ENCODE measurements at regions not wholly inside any gene's neighbourhood (a gene's known extent, or its start where the extent isn't known, plus 50 kb on each side); places are given as distances from the start of the nearest gene placed in this dataset.
"Not testable (repeated sequence)": the region's sequence is repeated elsewhere in the genome, so short reads cannot be mapped to it uniquely, and the experiment has no call there.

- TF ChIP-seq, protein P1, sequence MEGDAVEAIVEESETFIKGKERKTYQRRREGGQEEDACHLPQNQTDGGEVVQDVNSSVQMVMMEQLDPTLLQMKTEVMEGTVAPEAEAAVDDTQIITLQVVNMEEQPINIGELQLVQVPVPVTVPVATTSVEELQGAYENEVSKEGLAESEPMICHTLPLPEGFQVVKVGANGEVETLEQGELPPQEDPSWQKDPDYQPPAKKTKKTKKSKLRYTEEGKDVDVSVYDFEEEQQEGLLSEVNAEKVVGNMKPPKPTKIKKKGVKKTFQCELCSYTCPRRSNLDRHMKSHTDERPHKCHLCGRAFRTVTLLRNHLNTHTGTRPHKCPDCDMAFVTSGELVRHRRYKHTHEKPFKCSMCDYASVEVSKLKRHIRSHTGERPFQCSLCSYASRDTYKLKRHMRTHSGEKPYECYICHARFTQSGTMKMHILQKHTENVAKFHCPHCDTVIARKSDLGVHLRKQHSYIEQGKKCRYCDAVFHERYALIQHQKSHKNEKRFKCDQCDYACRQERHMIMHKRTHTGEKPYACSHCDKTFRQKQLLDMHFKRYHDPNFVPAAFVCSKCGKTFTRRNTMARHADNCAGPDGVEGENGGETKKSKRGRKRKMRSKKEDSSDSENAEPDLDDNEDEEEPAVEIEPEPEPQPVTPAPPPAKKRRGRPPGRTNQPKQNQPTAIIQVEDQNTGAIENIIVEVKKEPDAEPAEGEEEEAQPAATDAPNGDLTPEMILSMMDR (IDR thresholded peaks at IDR 0.05; ENCODE audit: low read length): not testable (repeated sequence)
- TF ChIP-seq EZH2 (IDR thresholded peaks at IDR 0.05; ENCODE audit: borderline replicate concordance, low read length): not testable (repeated sequence)
These were observed 260.2 kb downstream of the CEMIP2 start for GRCh38 chr9:71508141-71508540.
